GM18907 (cell line): ENCODE measurements at regions not wholly inside any gene's neighbourhood (a gene's known extent, or its start where the extent isn't known, plus 50 kb on each side); places are given as distances from the start of the nearest gene placed in this dataset.

ENCODE experiments used
- ATAC-seq: cut with Tn5 transposase; IDR thresholded peaks from one replicate; pipeline ENCODE4 v1.9.1; 2021; ENCODE audit warnings: mild to moderate bottlenecking, moderate library complexity; ENCODE audit not compliant: unreplicated experiment

DNA sequence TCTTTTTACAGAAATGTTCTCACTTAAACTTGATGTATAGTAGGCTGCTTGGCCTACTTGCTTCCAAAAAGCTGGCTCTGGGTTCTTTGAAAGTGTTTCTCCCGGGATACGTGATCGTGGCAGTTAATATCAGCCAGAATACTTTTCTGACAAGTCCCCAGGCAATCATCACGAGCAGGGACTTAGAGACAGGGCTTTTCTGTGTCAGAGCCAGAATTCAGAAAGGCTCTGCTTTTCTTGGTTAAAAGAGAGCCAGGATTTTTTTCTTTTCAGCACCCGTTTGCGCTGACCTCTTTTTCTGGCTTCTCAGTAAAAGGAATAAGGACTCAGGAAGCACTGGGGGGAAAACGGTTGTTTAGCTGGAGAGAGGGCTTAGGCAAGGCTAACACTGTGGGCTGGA is 57.8 kb upstream of the ARHGAP5 start:
- no peak for ATAC-seq

DNA sequence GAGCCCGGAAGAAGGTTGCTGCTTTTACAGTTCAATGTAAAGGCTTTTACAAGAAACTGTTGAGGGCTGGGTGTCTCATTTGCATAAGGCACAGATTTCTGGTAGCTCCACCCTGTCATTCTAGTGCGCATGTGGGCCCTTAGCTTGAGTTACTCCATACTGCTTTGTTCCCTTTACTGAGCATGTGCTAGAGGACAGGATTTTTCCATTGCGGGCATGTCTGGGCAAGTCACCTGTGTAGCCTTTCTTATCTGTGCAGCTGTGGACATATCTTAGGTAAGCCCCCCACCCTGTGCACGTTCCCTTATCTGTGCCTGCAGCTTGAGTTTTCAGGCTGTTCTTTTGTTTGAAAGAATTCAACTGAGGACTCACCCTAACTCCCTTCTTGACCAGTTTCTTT is 56.2 kb upstream of the ARHGAP5 start:
- no peak for ATAC-seq

DNA sequence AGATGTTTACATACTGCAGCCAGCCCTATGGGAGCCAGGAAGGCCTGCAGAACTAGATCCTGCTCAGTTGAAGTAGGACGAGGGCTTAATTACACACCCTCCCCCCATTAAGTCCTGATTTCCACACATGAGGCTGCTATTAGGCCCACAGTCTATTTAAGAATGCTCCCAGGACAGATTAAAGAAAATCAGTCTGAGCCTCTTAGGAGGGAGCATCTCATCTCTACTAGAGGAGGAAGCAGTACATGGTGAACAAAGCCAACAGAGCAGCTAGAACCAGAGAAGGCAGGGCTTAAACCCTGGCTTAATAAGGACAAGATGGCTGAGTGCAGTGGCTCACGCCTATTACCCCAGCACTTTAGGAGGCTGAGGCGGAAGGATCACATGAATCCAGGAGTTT is 55.8 kb upstream of the ARHGAP5 start:
- no peak for ATAC-seq

DNA sequence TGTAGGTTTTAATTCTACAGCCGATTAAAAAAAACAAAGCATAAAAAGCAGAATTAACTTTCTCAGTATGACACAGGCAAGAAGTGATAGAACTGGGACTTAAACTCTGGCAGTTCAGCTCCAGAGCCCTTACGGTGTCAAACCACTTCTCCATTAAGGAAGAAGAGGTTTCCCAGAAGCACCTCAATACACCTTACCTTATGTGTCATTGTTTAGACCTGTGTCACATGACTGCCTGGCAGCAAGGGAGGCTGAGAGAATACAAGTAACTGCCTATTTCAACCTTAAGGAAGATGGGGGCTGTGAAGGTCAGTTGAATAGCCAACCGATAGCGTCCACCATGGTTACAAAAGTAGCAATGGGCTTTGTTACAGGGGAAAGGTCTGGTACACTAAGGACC is 54.6 kb upstream of the ARHGAP5 start:
- ATAC-seq, result no peak

DNA sequence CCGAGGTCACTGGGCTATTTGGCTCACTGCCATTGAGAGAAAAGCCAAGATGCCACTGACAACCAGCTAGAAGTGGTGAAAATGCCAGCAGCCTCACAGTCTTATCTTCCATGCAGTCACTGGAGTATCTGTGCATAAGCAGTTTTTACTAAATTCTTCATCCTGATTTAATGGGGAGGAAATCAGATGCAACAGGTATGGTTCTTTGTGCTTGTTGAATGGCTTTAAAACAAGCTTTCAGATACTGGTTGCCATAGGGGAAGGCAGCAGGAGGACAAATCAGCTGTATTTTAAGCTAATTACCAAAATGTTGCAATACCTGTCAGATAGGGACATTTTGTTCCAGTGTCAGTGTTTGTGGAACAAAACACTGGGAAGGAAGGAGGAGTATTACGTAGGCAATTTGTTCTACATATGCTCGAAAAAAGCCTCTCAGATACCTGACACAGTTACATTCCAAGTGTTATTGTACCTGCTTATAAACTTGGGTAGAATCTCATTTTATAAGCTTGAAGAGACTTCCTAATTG is 54.1 kb upstream of the ARHGAP5 start:
- ATAC-seq, result no peak

DNA sequence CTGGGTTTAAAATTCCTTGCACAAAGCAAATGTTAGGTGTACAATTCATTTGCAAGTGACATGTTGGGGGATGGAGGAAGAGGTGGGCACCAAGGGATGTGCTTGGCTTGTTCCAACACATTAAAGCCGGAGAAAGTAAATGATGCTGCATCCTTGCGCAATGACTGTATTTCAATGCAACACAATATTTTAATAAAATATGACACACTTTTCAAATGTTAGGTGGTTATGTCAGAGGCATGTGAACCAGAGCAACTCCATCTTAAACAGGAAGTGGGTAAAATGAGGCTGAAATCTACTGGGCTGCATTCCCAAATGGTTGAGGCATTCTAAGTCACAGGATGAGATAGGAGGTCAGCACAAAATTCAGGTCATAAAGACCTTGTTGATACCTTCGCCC is 53.6 kb upstream of the ARHGAP5 start:
- ATAC-seq, result no peak

DNA sequence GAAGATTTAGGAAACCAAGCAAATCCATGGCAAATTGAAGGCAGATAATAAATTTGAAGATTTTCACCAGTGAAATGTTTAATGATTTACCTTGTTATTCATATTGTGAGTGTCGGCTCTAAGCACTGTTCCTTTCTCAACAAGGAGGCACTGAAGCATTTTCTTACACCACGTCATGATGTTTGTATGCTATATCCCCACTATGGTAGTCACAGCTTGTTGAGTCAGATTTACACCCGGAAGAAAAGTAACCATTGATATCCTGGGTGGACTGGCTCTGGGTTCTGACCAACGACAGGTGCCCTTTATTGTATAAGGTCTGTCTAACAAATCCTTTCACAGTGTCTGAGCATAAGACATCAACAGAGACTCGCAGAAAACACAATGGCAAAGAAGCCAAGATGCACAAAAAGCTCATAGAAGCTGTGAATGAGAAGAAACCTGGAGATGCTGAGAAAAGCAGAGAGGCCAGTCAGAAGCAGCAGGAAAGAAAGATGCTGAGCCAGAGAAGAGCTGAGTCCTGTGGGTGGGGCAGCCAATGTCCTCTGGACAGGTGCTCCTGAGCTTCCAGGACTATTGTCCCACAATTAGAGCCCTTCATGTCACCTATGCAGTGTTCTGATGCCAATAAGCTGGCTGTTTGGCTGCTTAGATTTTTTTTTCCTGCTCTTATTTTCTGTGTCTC is 49.7 kb upstream of the ARHGAP5 start:
- ATAC-seq, result no peak
